Epidermal melanocyte (primary cell): ENCODE measurements at regions not wholly inside any gene's neighbourhood (a gene's known extent, or its start where the extent isn't known, plus 50 kb on each side); places are given as distances from the start of the nearest gene placed in this dataset.

Experiments used
- DNase-seq: peaks from one replicate; pipeline ENCODE4 v3.0.0; 2011; ENCODE audit warnings: low spot score; ENCODE audit not compliant: insufficient read length

DNA sequence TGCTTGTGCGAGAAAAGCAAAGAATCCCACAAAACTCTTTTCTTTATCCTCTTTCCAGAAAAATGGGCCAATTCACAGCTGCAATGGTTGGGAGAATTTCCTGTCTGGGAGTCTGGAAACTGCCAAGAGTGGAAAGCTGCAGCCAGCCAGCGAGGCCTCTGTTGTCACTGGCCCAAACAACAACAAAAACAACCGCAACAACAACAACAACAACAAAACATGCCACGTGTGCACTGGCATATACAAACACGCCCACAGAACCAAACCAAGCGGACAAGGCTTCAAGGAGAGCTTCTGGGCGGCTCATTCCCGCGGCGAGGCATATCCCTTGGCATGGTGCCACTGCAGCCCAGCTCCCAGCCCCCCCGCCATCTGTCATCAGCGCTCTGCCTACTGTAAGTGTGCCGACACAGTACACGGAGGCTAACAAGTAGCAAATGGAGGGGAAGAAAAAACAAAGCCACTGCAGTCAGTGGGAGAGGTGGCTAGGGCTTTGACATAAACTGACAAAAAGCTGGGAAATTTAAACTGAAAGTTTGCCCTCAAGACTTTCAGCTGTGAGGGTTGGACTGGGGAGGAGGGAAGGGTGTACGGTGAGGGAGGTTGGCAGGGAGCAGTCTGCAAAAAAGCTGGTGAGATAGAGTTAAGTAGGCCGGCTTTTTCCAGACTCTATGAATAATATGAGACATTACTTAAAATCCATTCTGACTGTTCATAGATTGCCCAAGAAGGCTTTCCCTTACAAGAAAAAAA, 165.0 kb upstream of the ZNF462 start:
- DNase-seq = peak; percentile 70

- DNase-seq = no peak
Measured at GRCh38 chr9:106700676-106701075, 162.3 kb upstream of the ZNF462 start.

- DNase-seq = no peak
Measured at GRCh38 chr9:106701611-106702010, 161.4 kb upstream of the ZNF462 start.

DNA sequence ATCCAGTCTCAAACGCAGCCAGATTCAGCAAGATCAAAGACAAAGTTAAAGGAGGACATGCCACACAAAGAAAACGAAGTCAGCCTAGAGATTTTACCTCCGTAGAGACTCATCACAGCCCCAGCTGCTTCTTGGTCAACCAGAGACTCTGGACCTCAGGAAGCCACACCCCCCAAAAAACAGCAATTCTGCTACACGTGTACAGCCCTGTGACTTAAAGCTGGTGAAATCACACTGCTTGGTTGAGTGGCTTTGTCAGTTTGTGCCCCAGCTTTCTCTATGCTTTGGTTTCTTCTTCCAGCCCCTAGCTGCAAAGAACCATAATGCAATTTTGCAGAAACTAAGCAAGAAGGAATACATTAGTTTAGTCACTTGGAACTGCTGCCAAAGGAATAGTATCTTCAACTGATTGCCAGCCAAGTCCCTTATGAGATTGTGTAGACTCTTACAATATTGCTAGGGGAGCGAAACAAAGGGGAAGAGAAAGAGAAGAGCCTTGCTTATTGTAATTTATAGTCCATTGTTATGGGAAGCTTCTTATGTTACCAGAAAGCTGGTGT, 158.8 kb upstream of the ZNF462 start:
- DNase-seq = no peak

DNA sequence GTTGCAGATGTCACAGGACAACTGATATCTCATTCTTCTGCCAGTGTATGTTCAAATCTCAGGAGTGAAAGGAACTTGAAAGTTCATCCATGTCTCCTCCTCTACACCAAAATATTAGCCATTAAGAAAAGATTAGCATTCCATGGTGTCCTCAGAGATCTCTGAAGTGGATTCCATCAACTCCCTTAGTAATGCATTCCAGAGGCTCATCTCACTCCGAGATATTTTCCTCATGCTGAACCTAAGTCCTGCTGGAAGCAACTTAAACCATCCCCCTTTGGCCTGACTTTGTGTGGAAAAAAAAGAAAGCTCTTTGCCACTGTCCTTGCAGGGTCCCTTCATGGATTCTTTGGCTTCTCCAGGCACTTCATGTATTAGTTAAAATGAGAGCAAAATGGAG, 155.7 kb upstream of the ZNF462 start:
- no peak for DNase-seq

DNA sequence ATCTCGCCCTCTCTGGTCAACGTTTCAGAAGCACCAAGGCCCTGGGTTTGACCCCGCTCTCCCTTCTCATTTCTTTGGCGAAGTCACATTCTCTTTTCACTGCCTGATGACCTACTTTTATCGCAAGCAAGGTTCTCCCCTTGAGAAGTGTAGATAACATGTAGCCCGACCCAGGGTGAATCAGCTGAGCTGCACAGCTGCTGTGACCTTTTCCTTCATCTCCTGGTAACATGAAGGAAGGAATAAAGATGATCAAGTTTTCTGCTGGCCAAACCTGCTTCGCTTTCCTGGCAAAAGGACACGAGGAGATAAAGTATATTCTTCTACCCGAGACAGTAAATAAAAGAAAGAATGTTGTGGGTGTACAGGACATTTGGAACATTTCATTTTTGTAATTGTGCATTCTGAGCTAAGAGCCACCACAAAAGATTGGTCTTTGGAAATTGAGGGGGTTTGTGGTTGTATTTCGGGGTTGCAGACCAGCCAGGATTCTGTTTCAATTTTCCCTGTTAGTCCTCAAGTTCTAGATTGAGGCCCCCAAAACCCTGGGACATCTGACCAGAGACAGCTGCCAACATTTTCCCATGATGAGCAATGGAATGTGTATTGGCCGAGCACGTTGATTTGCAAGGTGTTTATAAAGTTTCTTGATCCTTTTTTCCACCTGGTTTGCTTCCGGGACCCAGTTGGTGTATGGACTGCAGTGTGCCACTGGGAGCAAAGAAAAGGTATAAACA, 155.1 kb upstream of the ZNF462 start:
- no peak for DNase-seq

- DNase-seq = no peak
Measured at GRCh38 chr9:106708475-106709146, 154.4 kb upstream of the ZNF462 start.

- DNase-seq = no peak
Measured at GRCh38 chr9:106712279-106712678, 150.7 kb upstream of the ZNF462 start.

DNA sequence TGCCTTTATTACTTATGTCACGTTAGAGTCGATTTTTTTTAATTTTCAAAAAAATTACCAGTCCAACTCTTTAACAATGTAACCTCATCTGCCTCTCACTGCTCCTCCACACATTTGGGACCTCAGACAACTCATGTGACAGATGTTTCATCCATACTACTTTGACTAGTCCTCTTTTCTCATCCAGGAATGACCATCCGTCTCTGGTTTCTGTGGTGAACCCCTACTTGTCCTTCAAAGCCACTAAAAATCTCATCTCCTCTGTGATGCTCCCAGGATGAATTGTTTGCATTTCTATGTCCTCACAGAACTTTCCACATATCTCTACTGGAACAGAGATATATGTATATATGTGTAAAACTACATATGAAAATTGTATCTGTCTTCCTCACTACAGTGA, 149.8 kb upstream of the ZNF462 start:
- DNase-seq = no peak

DNA sequence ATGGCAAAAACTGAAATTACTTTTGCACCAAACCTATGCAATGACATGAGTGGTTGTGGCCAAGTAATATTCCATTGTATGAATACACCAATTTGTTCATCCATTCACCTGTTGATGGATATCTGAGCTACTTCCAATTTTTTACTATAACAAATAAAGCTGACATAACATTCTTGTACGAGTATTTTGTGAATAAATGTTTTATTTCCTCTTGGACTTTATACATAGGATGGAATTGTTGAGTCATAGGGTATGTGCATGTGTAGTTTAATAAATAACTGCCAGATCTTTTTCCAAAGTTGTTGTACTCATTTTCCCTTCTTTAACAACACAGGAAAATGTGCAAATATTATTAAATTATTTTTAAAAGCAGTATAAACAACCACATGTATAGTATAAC, 146.1 kb upstream of the ZNF462 start:
- DNase-seq = no peak

GRCh38 chr9:106717686-106718085, 145.3 kb upstream of the ZNF462 start:
- no peak for DNase-seq

GRCh38 chr9:106718936-106719335, 144.0 kb upstream of the ZNF462 start:
- DNase-seq = no peak

DNA sequence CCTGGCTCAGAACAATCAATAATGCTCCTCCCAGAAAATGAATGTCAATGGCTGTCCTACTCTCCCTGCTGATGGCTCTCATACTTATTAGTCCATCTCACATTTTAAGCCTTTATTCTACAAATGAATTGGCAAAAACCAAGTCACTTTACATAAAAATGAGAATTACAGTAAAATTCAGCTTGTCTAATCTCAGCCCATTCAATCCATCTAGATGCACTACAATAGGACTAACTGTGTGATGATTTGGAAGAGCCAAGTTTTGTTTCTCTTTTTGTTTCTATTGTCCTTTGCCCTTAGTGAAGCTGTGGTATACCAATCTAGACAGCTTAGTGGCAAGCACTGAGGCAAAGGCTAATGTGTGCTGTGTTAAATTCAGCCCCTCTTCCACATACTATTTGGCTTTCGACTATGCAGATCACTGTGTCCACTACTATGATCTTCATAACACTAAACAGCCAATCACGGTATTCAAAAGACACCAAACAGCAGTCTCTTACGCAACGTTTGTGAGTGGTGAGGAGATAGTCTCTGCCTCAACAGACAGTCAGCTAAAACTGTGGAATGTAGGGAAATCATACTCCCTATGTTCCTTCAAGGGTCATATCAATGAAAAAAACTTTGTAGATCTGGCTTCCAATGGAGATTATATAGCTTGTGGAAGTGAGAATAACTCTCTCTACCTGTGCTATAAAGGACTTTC, 140.8 kb upstream of the ZNF462 start:
- no peak for DNase-seq

DNA sequence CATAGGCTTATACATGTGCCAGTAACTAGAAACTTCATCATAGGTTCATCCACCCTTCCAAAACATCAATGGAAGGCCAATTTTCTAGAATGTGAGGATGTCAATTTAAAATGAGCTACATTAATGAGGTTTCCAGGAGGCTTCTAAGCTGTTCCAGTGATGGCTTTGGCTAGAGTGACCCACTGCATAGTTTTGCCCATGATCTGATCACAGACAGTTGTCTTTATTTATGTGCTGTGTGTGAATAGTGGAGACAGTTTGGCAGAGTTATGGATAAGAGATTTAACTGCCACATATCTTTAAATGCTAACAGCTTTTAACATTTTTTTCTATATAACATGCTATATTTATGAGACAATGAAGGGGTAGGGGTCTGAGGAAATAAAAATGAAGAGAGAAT, 139.0 kb upstream of the ZNF462 start:
- DNase-seq = no peak

DNA sequence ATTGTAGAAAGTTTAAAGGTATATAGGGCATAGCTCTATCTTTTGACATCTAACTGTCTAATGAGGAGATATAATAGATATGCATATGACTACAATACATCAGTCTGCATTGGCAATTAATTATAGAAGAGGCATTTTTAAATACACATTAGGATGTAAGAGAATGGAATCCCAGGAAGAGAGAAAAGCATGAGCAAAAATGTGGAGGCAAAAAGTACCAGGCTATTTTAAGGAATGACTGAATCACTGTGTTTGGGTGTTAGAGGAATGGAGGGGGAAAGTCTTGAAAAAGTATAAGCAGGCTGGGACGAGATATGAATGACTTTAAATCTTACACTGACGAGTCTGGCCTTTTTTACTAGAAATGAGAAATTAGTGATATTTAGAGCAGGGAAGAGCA, 138.4 kb upstream of the ZNF462 start:
- no peak for DNase-seq

GRCh38 chr9:106726070-106726815, 136.7 kb upstream of the ZNF462 start:
- no peak for DNase-seq

GRCh38 chr9:106727969-106728368, 135.0 kb upstream of the ZNF462 start:
- DNase-seq = no peak

- DNase-seq = no peak
Measured at GRCh38 chr9:106728860-106729259, 134.1 kb upstream of the ZNF462 start.

GRCh38 chr9:106731910-106732309, 131.1 kb upstream of the ZNF462 start:
- no peak for DNase-seq

DNA sequence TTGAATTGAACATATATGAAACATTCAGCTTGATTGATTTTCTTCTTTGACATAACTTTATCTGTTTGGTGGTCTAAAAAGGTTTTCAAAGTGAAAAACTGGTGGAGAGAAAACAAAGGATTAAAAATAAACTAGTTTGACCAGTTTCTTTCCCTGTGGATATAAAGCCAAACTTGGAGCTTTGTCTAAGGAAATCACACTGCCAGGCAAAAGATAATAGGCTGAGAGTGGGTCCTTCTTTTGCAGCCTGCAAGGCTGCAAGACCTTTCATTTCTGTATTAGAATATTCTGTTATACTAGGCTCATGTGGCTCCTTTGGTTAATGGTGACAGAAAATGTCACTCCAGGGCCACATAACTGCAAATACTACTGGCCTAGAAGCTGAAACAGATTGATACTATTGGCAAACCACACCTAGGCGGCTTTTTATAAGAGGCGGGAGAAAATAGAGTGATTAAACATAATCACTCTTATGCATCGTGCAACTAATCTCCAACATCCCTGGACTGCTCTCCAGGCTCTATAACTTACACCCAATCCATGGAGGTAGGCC, 129.1 kb upstream of the ZNF462 start:
- no peak for DNase-seq

DNA sequence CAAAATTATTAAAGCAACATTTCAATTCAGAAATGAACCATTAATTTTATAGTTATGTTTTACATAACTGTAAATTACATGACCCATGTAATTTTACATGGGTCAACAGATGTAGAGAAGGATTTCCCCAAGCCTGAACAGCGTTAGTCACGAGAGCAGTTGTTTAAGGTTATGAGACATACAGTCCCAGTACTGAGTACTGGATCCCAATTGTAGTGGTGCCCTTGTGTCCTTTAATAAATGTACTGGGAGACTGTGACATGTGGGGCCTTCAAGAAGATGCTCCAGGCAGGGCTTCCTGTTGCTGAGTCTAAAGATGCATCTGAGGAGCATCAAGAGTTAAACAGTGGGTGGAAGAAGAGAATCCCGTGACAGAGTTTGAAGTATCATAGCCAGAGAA, 125.5 kb upstream of the ZNF462 start:
- no peak for DNase-seq
